ENCODE measurements at regions not wholly inside any gene's neighbourhood (a gene's known extent, or its start where the extent isn't known, plus 50 kb on each side); places are given as distances from the start of the nearest gene placed in this dataset.

GRCh38 chr14:104421401-104421821, 158.2 kb upstream of the C14orf180 start:
- DNase-seq (ENCODE audit: extremely low read depth, low read depth, low spot score), result no peak

GRCh38 chr14:104421892-104422828, 157.4 kb upstream of the C14orf180 start:
- DNase-seq (ENCODE audit: extremely low read depth, low read depth, low spot score), result no peak

- DNase-seq (ENCODE audit: extremely low read depth, low read depth, low spot score), result no peak
Measured at GRCh38 chr14:104422837-104423681, 156.5 kb upstream of the C14orf180 start.

DNA sequence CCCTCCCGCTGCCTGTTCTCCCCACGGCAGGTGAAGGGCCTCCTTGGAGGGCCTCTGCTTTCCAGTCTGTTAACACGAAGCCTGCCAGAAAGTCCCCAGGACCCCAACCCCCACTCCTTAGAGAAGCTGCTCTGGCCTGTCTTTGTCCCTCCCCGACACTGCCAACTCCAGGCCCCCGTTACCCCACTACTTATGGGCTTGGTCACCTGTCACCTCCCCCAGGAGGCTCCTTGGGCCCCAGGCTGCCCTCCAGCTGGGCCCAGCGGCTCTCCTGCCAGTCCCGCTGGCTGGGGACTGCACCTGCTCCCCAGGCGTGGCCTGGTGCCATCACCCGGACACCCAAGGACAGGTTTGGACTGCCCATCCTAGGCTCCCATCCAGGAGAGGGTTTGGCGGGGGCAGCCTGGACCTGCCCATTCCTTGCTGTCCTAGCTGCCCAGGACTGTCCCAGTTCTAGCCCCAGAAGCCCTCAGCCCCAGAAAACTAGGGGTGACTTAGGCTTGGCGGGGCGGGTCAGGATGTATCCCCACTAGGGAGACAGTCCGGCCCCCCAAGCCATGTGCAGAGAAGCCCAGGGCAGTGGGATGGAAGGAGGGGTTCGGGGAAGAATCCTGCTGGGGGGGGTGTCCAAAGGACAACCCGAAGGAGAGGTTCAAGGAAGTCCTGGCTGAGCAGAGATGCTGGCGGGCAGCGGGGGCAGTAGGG, 155.7 kb upstream of the C14orf180 start:
- no peak for DNase-seq (ENCODE audit: extremely low read depth, low read depth, low spot score)

DNA sequence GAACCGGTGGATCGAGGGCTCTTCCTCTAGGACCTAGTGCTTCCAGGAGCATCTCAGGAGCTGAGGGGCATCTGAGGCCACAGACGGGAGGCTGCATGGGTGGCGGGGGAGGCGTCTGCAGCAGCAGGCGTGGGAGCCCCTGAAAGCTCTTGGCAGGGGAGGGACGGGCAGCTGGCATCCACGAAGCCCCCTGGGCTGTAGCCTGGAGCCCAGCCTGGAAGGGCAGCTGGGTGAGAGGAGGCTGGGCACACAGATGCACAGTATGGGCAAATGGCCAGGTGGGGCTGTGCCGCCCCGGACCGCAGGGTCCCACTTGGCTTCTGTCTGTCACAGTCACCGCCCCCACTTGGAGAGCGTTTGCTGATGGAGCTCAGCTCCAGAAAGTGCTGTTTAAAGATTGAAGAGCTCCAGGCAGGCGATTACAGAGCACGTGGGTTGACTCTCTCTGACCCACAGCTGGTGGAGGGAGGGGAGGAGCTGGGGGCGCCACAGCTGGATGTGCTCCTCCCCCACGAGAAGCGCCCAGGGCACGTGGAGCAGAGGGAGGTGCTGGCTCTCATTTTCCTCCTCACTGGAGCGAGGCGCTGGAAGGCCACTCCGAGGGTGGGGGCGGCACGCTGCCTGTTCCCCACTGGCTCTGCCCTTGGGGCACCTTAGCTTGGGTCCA, 155.0 kb upstream of the C14orf180 start:
- DNase-seq (ENCODE audit: extremely low read depth, low read depth, low spot score), result no peak

GRCh38 chr14:104425171-104425681, 154.3 kb upstream of the C14orf180 start:
- no peak for DNase-seq (ENCODE audit: extremely low read depth, low read depth, low spot score)

- no peak for DNase-seq (ENCODE audit: extremely low read depth, low read depth, low spot score)
Measured at GRCh38 chr14:104425763-104426646, 153.6 kb upstream of the C14orf180 start.

DNA sequence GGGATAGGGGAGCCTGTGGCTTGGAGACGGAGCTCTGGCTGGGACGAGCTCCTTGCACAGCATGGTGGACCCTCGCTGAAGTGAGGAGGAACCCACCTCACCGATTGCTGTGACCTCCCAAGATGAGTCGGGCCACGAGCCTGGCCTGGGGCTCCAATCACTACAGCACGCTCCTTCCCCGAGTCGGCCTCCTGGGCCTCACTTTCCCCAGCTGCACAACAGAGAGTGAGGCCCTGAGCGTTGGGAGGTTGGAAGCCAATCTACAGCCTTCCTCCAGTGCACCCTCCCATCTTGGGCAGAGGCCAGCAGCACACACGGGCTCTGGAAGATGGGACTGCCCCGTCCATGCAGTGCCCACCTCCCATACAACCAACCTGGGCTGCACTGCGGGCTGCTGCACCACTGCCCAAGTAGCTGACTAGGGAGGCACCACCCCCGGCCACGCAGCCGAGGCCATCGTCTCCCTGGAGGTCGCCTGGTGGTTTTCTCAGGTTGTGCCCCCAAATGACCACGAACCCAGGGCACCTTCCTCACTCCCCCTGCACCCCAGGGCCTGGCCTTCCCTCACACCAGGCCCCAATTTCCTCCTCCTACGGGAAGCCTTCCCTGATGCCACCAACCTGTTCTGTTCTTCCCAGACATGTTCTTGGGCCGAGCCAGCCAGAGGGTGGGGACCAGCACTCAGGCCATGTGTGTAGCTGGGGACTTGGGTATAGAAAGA, 152.3 kb upstream of the C14orf180 start:
- no peak for DNase-seq (ENCODE audit: extremely low read depth, low read depth, low spot score)

GRCh38 chr14:104428333-104428851, 151.2 kb upstream of the C14orf180 start:
- DNase-seq (ENCODE audit: extremely low read depth, low read depth, low spot score), result no peak

GRCh38 chr14:104428860-104429259, 150.7 kb upstream of the C14orf180 start:
- DNase-seq (ENCODE audit: extremely low read depth, low read depth, low spot score), result no peak

- DNase-seq (ENCODE audit: extremely low read depth, low read depth, low spot score), result no peak
Measured at GRCh38 chr14:104429291-104429861, 150.2 kb upstream of the C14orf180 start.

GRCh38 chr14:104431351-104431928, 148.1 kb upstream of the C14orf180 start:
- no peak for DNase-seq (ENCODE audit: extremely low read depth, low read depth, low spot score)

GRCh38 chr14:104431929-104432541, 147.5 kb upstream of the C14orf180 start:
- DNase-seq (ENCODE audit: extremely low read depth, low read depth, low spot score), result no peak

- no peak for DNase-seq (ENCODE audit: extremely low read depth, low read depth, low spot score)
Measured at GRCh38 chr14:104432611-104433231, 146.8 kb upstream of the C14orf180 start.

DNA sequence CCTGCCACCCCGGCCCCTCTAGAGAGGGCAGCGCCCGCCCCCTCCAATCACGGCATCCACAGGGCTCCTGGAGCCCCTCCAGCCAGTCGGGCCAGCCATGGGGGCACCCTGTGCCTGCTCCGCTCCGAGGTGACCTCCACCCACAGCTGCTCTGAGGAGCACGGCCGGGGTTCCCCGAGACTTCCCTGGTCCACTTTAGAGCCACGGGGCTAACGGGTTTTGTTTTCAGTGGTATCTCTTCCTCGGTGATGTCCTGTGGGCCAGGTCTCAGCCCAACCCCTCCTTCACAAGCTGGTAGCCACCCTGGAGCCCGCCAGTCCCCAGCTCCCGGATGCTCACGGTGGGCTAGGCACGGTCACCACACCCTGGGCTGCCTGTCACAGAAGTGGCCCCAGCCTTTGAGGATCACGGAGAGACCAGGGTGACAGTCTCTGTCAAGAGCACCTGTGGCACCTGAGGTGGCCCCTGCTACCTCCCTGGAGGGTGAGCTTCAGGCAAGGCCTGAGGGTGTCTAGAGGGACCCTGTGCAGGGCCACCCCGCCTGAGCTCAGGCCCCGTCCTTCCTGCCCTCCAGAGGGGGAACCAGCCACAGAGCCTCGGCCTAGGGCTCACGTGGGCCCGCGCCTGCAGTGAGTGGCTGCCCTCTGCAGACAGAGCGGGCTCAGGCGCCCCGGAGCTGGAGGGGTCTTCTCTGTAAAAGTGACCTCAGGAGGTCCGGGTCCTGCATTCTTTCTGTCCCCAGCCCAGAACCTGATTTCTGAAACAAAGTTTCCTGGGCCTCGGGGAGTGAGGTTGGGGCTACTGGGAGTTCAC, 146.0 kb upstream of the C14orf180 start:
- no peak for DNase-seq (ENCODE audit: extremely low read depth, low read depth, low spot score)

Data from glomerular endothelial cell (primary cell).